Stimulated activated CD4-positive, alpha-beta T cell treated with anti-CD3 and anti-CD28 coated beads, TNF-alpha, amount 100 ng/mL, for 24 hours (primary cell): ENCODE measurements at regions not wholly inside any gene's neighbourhood (a gene's known extent, or its start where the extent isn't known, plus 50 kb on each side); places are given as distances from the start of the nearest gene placed in this dataset.

ENCODE experiments used
- DNase-seq, 3 experiments: peaks; one replicate each; pipeline ENCODE4 v3.0.0-alpha.2; 2020; ENCODE audit warnings: low read depth in 3 of 3

DNA sequence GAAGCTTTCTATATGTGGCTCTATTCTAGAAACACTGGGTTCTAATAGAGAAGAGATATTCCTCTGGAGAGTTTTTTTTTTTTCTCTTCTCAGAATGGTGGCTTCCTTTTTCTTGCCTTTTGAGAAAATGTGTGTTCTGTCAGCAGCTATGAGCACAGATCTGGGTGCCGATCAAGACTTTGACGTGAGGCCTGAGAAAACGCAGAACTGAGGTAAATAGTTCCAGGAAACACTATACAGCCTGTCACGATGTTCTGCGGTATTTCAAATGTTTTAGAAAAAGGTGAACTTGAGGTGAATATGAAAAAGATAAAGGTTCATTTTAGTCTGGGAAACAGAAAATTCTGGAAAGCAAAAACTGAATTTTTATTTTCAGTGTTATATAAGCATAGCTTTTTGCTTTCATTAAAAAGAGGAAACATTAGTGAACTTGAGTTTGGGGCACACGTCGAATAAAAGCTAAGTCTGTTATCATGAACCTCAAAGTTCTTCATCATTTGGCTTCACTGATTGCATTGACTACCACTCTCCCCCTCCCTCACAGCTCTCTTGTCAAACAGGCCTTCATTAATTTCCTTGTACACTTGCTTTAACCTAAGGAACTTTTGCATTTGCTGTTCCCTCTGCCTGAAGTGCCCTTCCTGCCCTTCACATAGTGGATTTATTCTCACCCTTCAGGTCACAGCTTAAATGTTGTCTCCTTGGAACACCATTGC, 265.1 kb downstream of the NFKBIZ start:
- DNase-seq, result peak in 1 of 3 experiments; percentile 17

GRCh38 chr3:102122527-102122926, 273.2 kb downstream of the NFKBIZ start:
- no peak for DNase-seq

- no peak for DNase-seq
Measured at GRCh38 chr3:102123590-102124190, 274.4 kb downstream of the NFKBIZ start.

GRCh38 chr3:102124282-102124681, 275.0 kb downstream of the NFKBIZ start:
- DNase-seq, result no peak

GRCh38 chr3:102124704-102125103, 275.4 kb downstream of the NFKBIZ start:
- no peak for DNase-seq

DNA sequence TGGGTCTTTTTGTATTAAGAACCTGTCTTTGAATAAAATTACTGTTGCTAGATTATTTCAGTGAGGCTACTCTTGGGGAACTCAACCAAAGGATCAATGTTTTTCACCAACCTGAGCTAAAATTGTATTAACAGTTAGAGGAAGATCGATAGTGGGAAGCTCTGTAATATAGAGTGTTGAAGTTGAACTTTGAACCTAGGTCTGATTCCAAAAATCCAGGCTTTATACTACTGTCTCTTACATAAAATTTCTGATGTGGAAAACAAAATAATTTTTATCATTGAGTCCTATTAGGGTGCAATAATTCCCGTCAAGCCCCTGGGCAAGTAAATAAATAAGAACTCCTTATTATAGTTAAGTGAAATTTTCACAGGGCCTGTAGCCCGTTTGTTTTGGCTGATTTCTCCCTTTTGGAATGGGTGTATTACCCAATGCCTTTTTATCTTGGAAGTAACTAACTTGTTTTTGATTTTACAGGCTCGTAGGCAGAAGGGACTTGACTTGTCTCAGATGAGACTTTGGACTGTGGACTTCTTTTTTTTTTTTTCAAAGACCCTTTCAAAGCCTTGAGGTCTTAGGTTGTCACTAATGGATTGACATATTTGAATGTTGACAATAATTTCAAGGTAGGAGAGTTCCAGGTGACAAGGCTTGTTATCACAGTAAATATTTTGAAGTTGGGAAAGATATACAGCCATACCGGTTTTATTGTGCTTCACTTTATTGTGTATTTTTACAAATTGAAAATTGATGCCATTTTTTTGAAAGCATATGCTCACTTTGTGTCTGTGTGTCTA, 276.1 kb downstream of the NFKBIZ start:
- no peak for DNase-seq

DNA sequence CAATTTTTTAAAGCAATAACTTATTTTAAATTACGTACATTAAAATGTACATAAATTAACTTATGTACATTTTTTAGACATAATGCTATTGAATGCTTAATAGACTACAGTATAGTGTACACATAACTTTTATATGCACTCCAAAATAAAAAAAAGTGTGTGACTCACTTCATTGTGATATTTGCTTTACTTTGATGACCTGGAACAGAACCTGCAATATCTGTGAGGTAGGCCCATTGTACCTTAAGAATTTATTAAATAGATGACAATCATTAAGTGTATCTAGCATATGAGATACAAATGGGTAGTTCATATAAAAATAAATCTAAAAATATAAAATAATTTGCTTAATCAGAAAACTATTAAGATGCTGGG, 276.7 kb downstream of the NFKBIZ start:
- DNase-seq, result no peak

GRCh38 chr3:102129760-102130608, 280.7 kb downstream of the NFKBIZ start:
- DNase-seq, result no peak

GRCh38 chr3:102132370-102132769, 283.1 kb downstream of the NFKBIZ start:
- no peak for DNase-seq

- DNase-seq, result no peak
Measured at GRCh38 chr3:102133376-102133775, 284.1 kb downstream of the NFKBIZ start.

GRCh38 chr3:102135316-102135715, 286.0 kb downstream of the NFKBIZ start:
- no peak for DNase-seq

DNA sequence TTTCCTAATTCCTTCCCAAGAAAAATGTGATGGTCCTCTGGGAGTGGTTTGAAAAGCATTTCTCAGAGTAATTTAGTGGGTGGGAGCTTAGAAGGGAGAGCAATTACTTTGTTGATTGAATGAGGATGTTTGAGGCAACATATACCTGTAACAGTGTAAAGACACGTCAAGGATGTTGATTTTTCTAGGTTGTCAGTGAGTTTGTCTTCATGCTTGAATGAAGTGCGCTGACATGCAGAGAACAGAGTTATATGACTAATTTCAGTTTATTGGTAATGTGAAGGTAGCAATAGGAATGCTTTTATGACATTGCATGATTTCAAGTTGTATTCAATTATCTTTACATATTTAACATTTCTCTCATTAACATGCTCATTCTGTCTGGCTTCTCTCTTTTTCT, 286.9 kb downstream of the NFKBIZ start:
- DNase-seq, result no peak

GRCh38 chr3:102140116-102140515, 290.8 kb downstream of the NFKBIZ start:
- no peak for DNase-seq

DNA sequence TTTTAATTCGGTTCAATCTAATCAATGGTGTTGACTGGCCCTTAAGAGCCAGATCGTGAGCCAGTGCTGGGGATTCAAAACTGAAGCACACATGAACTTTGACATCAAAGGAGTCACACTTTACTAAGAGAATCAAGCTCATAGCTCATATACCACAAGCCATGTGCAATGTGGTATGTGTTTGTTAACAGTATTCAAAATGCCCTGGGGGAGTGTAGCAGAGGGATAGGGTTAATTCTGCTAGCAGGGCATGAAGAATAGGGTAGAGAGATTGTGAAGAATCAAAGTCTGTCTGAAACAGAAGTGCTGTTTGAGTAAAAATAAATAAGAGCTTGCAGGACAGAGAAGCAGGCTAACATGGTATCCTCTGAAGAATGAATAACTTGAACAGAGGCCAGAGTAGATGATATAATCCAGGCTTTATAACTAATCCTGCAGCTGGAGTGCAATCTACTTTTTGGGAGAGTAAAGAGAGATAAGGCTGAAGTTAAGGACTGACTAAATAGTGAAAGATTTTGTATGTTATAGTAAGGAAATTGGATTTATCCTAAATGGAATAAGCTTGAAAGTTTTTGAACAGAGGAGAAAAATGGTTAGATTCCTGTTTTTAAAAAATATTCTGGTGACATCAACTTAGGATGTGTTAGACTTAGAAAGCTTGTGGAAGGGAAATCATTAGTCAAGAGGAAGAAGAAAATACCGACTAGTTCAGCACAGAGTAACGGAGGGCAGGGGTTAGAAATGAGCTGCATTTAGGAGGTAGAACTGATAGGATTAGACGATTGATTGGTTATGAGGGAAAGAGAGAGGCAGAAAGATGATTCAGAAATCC, 292.0 kb downstream of the NFKBIZ start:
- no peak for DNase-seq

DNA sequence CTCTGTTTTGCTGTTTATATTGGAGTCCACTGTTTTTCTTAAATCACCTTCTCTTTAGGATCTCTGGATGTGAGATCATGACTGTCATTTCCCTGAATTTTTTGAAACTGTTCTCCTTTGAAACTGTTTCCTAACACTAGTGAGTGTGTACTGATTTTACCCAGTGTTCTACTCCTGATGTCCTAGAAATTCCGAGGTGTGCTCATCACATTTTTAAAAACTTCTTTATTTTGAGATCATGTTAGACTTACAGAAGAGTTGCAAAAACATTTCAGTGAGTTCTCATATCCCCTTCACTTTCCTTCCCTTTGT, 292.6 kb downstream of the NFKBIZ start:
- no peak for DNase-seq

GRCh38 chr3:102142379-102143060, 292.3 kb upstream of the ZPLD1 start:
- DNase-seq, result no peak

- no peak for DNase-seq
Measured at GRCh38 chr3:102143536-102143935, 291.3 kb upstream of the ZPLD1 start.

DNA sequence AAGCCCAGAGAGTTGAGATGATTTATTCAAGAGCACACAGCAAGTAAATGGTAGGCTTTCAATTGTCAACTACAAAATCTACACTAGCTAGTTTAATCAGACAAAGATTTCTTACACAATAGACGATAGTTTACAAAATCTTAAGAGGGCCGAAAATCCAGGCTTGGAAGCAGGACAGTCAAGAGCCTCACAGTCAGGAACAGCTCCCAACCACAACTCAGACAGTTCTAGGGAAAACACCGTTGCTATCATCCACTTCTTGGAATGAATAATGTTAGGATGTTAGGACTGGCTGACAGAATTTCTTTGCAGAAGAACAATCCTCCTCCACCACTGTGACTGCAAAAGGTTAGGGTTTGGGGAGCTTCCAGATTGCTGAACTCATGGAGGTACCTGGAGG, 290.8 kb upstream of the ZPLD1 start:
- DNase-seq, result no peak

- no peak for DNase-seq
Measured at GRCh38 chr3:102148598-102149337, 286.0 kb upstream of the ZPLD1 start.

DNA sequence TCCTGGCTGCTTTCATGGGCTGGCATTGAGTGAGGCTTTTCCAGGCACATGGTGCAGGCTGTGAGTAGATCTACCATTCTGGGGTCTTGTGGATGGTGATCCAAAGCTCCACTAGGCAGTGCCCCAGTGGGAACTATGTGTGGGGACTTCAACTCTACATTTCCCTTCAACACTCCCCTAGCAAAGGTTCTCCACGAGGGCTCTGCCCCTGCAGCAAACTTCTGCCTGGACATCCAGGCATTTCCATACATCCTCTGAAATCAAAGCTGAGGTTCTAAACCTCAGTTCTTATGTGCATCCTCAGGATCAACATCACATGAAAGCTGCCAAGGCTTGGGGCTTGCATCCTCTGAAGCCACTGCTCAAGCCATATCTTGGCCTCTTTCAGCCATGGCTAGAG, 282.9 kb upstream of the ZPLD1 start:
- DNase-seq, result no peak
